OCI-LY3 (cell line): ENCODE measurements at regions not wholly inside any gene's neighbourhood (a gene's known extent, or its start where the extent isn't known, plus 50 kb on each side); places are given as distances from the start of the nearest gene placed in this dataset.

Experiments
- H2AFZ ChIP-seq: fragments of 200-600, 300-600 bp; shearing (Covaris generic); 2 replicates; pipeline ENCODE4 v1.6.0; 2014; ENCODE audit warnings: antibody characterized with exemption, low read depth, low read length
- H3K27ac ChIP-seq: fragments of 200-600, 300-600 bp; sonication (generic); 2 replicates; pipeline ENCODE4 v1.5.1; 2014; ENCODE audit warnings: mild to moderate bottlenecking, low read length, moderate library complexity, mixed read lengths
- H3K27me3 ChIP-seq: fragments of 200-600, 300-600 bp; sonication (generic); 2 replicates; pipeline ENCODE4 v1.6.1; 2014; ENCODE audit warnings: low read depth, low read length, mixed read lengths
- H3K36me3 ChIP-seq: fragments of 200-600, 300-600 bp; sonication (generic); replicated peaks from 2 replicates; pipeline ENCODE3; 2014; ENCODE audit warnings: low read depth, low read length, mixed read lengths
- H3K4me1 ChIP-seq: fragments of 300-600, 200-600 bp; sonication (generic); 2 replicates; pipeline ENCODE4 v1.6.1; 2014; ENCODE audit warnings: low read length, mixed read lengths
- H3K4me2 ChIP-seq: fragments of 200-600, 300-600 bp; sonication (generic); 2 replicates; pipeline ENCODE4 v1.6.1; 2014; ENCODE audit warnings: low read length, mixed read lengths
- H3K4me3 ChIP-seq: fragments of 300-600, 200-600 bp; sonication (generic); 2 replicates; pipeline ENCODE4 v1.5.1; 2014; ENCODE audit warnings: antibody characterized with exemption, mild to moderate bottlenecking, low read length, moderate library complexity
- H3K79me2 ChIP-seq: fragments of 300-600, 200-600 bp; shearing (Covaris generic); 2 replicates; pipeline ENCODE4 v1.6.1; 2014; ENCODE audit warnings: mild to moderate bottlenecking, low read length, mixed read lengths
- H3K9ac ChIP-seq: fragments of 300-600, 200-600 bp; shearing (Covaris generic); 2 replicates; pipeline ENCODE4 v1.6.0; 2014; ENCODE audit warnings: mild to moderate bottlenecking, low read length, moderate library complexity
- H3K9me3 ChIP-seq: fragments of 200-600, 300-600 bp; shearing (Covaris generic); 2 replicates; pipeline ENCODE4 v1.6.1; 2014; ENCODE audit warnings: low read length, mixed read lengths; ENCODE audit not compliant: insufficient read depth
- H4K20me1 ChIP-seq: fragments of 200-600, 300-600 bp; sonication (generic); 2 replicates; pipeline ENCODE4 v1.6.1; 2016; ENCODE audit warnings: low read length, mixed read lengths; ENCODE audit not compliant: insufficient read depth
- CTCF ChIP-seq: fragments of 200-600, 300-600 bp; sonication (generic); IDR thresholded peaks from 2 replicates; pipeline ENCODE4 v1.5.1; 2014; ENCODE audit warnings: antibody characterized with exemption, low read length, low read depth
- EZH2phosphoT487 ChIP-seq: fragments of 200-600 bp; shearing (Covaris generic); IDR thresholded peaks from 2 replicates; pipeline ENCODE4 v1.6.1; 2018; ENCODE audit warnings: antibody characterized with exemption, mixed run types, low read depth

GRCh38 chr15:94145046-94145445 lies 86.3 kb upstream of the MCTP2 start:
- no peaks in the 10 kb centered on the region for H4K20me1 ChIP-seq
- no peak overlapping the region for H3K4me2 ChIP-seq
- H2AFZ ChIP-seq = no peak overlapping the region
- no peak overlapping the region for H3K27ac ChIP-seq
- no peaks in the 10 kb centered on the region for H3K79me2 ChIP-seq
- H3K9me3 ChIP-seq = no peaks in the 10 kb centered on the region
- no peaks in the 10 kb centered on the region for H3K4me1 ChIP-seq
- no peak overlapping the region for H3K9ac ChIP-seq
- H3K36me3 ChIP-seq = no peaks in the 10 kb centered on the region
- H3K4me3 ChIP-seq = no peak overlapping the region
- no peak for TF ChIP-seq EZH2phosphoT487
- TF ChIP-seq CTCF = no peak
- H3K27me3 ChIP-seq = peaks cover 3% of the 10 kb centered on the region; the same call in 1 of the 2 replicates

- no peak overlapping the region for H3K4me2 ChIP-seq
- H3K4me3 ChIP-seq = no peak overlapping the region
- H3K4me1 ChIP-seq = no peaks in the 10 kb centered on the region
- TF ChIP-seq EZH2phosphoT487 (no peak), CTCF (no peak)
- no peak overlapping the region for H3K9ac ChIP-seq
- H3K27me3 ChIP-seq = peaks cover 17% of the 10 kb centered on the region
- no peaks in the 10 kb centered on the region for H3K9me3 ChIP-seq
- no peaks in the 10 kb centered on the region for H3K36me3 ChIP-seq
- no peaks in the 10 kb centered on the region for H4K20me1 ChIP-seq
- H2AFZ ChIP-seq = no peak overlapping the region
- H3K27ac ChIP-seq = no peak overlapping the region
- no peaks in the 10 kb centered on the region for H3K79me2 ChIP-seq
Measured at GRCh38 chr15:94141802-94142201, 89.6 kb upstream of the MCTP2 start.

- peaks cover 23% of the 10 kb centered on the region for H3K27me3 ChIP-seq
- H3K4me1 ChIP-seq = no peaks in the 10 kb centered on the region
- H3K9ac ChIP-seq = no peak overlapping the region
- no peak overlapping the region for H3K4me2 ChIP-seq
- H3K36me3 ChIP-seq = no peaks in the 10 kb centered on the region
- no peaks in the 10 kb centered on the region for H3K9me3 ChIP-seq
- no peaks in the 10 kb centered on the region for H3K79me2 ChIP-seq
- no peaks in the 10 kb centered on the region for H4K20me1 ChIP-seq
- no peak overlapping the region for H2AFZ ChIP-seq
- TF ChIP-seq CTCF (peak; percentile 9; the same call in 1 of the 2 replicates), EZH2phosphoT487 (no peak)
- no peak overlapping the region for H3K4me3 ChIP-seq
- H3K27ac ChIP-seq = no peak overlapping the region
Measured at GRCh38 chr15:94135486-94136147, 95.7 kb upstream of the MCTP2 start.

- Histone ChIP-seq H3K4me2 (no peak overlapping the region), H3K9ac (no peak overlapping the region), H3K9me3 (no peaks in the 10 kb centered on the region), H4K20me1 (no peaks in the 10 kb centered on the region), H3K79me2 (no peaks in the 10 kb centered on the region), H2AFZ (no peak overlapping the region), H3K4me3 (no peak overlapping the region), H3K27ac (no peak overlapping the region), H3K4me1 (no peaks in the 10 kb centered on the region), H3K36me3 (no peaks in the 10 kb centered on the region), H3K27me3 (peaks cover 14% of the 10 kb centered on the region)
- no peak for TF ChIP-seq EZH2phosphoT487
- TF ChIP-seq CTCF = no peak
Measured at GRCh38 chr15:94131875-94132274, 99.5 kb upstream of the MCTP2 start.
